HG02970 (cell line): ENCODE measurements at regions not wholly inside any gene's neighbourhood (a gene's known extent, or its start where the extent isn't known, plus 50 kb on each side); places are given as distances from the start of the nearest gene placed in this dataset.
"Not testable (repeated sequence)": the region's sequence is repeated elsewhere in the genome, so short reads cannot be mapped to it uniquely, and the experiment has no call there.

ENCODE experiments used
- ATAC-seq: cut with Tn5 transposase; IDR thresholded peaks from one replicate; pipeline ENCODE4 v1.9.1; 2021; ENCODE audit warnings: mild to moderate bottlenecking, moderate library complexity, moderate number of reproducible peaks; ENCODE audit not compliant: unreplicated experiment, low FRiP score

- ATAC-seq, result no peak
These were observed 350.2 kb upstream of the BOD1L1 start for GRCh38 chr4:13977746-13978145.

GRCh38 chr4:13980317-13981310, 353.1 kb upstream of the BOD1L1 start:
- ATAC-seq, result peak; percentile 70

- no peak for ATAC-seq
These were observed 354.0 kb upstream of the BOD1L1 start for GRCh38 chr4:13981499-13981898.

GRCh38 chr4:13982010-13982409, 354.5 kb upstream of the BOD1L1 start:
- ATAC-seq, result no peak

GRCh38 chr4:13983189-13983790, 355.8 kb upstream of the BOD1L1 start:
- no peak for ATAC-seq

GRCh38 chr4:13984991-13985800, 357.7 kb upstream of the BOD1L1 start:
- ATAC-seq, result no peak

GRCh38 chr4:13985837-13986236, 358.3 kb upstream of the BOD1L1 start:
- ATAC-seq, result no peak

GRCh38 chr4:13986548-13986947, 359.0 kb upstream of the BOD1L1 start:
- no peak for ATAC-seq

GRCh38 chr4:13988353-13989305, 361.1 kb upstream of the BOD1L1 start:
- ATAC-seq, result no peak

- ATAC-seq, result no peak
These were observed 362.0 kb upstream of the BOD1L1 start for GRCh38 chr4:13989501-13989900.

- ATAC-seq, result no peak
These were observed 363.4 kb upstream of the BOD1L1 start for GRCh38 chr4:13990596-13991589.

GRCh38 chr4:13992041-13992440, 364.5 kb upstream of the BOD1L1 start:
- no peak for ATAC-seq

- ATAC-seq, result no peak
These were observed 365.5 kb upstream of the BOD1L1 start for GRCh38 chr4:13992975-13993520.

- ATAC-seq, result no peak
These were observed 366.5 kb upstream of the BOD1L1 start for GRCh38 chr4:13994016-13994415.

- no peak for ATAC-seq
These were observed 371.4 kb upstream of the BOD1L1 start for GRCh38 chr4:13998850-13999445.

GRCh38 chr4:14000091-14000814, 372.7 kb upstream of the BOD1L1 start:
- no peak for ATAC-seq

GRCh38 chr4:14002331-14002730, 374.8 kb upstream of the BOD1L1 start:
- ATAC-seq, result not testable (repeated sequence)
